HepG2 (cell line): ENCODE measurements at regions not wholly inside any gene's neighbourhood (a gene's known extent, or its start where the extent isn't known, plus 50 kb on each side); places are given as distances from the start of the nearest gene placed in this dataset.

Experiments used
- ATAC-seq: fragments of 200-7000 bp; cut with Tn5 transposase; 3 replicates; pipeline ENCODE4 v1.9.1; 2020; ENCODE audit warnings: mild to moderate bottlenecking, moderate library complexity
- BruUV-seq: library from RNA; stranded (reverse); fragments of 400-500 nt; replicated peaks from 2 replicates; lab custom pipeline; 2021; lab: Mats Ljungman, UMichigan
- CTCF ChIA-PET: fragments of 300-600 bp; formaldehyde crosslinking; extraction: SDS; loops from one replicate; lab custom pipeline; 2021; ENCODE audit warnings: low total read pairs, inconsistent platforms, low intra/inter-chr PET ratio; lab: Yijun Ruan, JAX
- POLR2A ChIA-PET: fragments of 350-600 bp; sonication (Branson Sonifier 250); formaldehyde crosslinking; loops from one replicate; lab custom pipeline; 2020; ENCODE audit warnings: antibody characterized with exemption, inconsistent platforms; lab: Yijun Ruan, JAX
- DNase-seq: peaks from one replicate; pipeline ENCODE4 v3.0.0-alpha.2; 2015; ENCODE audit warnings: low spot score
- FAIRE-seq: peaks from 3 replicates; lab custom pipeline; 2011; peaks lifted over from hg19 to GRCh38; lab: Jason Lieb, UNC
- H2AFZ ChIP-seq: one replicate; pipeline ENCODE4 v1.6.1; 2011; ENCODE audit warnings: low read length, inconsistent platforms
- H3K27ac ChIP-seq: fragments of 300-600 bp; 3 replicates; pipeline ENCODE4 v1.8.0; 2011; ENCODE audit warnings: mixed run types, mild to moderate bottlenecking, mixed read lengths, low read length, inconsistent platforms; ENCODE audit not compliant: insufficient read depth; ENCODE audit errors: extremely low read length
- H3K27me3 ChIP-seq, 2 experiments: fragments of 200-600 bp in 1 of 2; 2 replicates in 1 of 2; 3 replicates in 1 of 2; pipeline versions ENCODE4 v1.6.0 to v1.8.0; 2011; ENCODE audit warnings: low read length in 2 of 2, mild to moderate bottlenecking in 2 of 2, moderate library complexity in 2 of 2, inconsistent platforms in 1 of 2; ENCODE audit not compliant: insufficient read depth in 2 of 2, control insufficient read depth in 1 of 2
- H3K36me3 ChIP-seq, 2 experiments: fragments of 200-600 bp in 1 of 2; replicated peaks in 1 of 2; 2 replicates in 1 of 2; 3 replicates in 1 of 2; pipeline versions ENCODE4 v1.5.1 to v1.8.0; 2011; ENCODE audit warnings: low read length in 2 of 2, inconsistent platforms in 1 of 2; ENCODE audit not compliant: insufficient read depth in 2 of 2, control insufficient read depth in 1 of 2
- H3K4me1 ChIP-seq: 2 replicates; pipeline ENCODE4 v1.5.1; 2012; ENCODE audit warnings: low read length, inconsistent platforms; ENCODE audit not compliant: insufficient read depth
- H3K4me2 ChIP-seq: 2 replicates; pipeline ENCODE4 v1.6.0; 2011; ENCODE audit warnings: low read depth, low read length, inconsistent platforms
- H3K4me3 ChIP-seq, 3 experiments: fragments of 200-600 bp in 1 of 3; sonication (generic), shearing (Covaris generic) in 1 of 3; replicated peaks in 1 of 3; 2 replicates each; pipeline ENCODE4 v1.5.1; 2011 to 2016; ENCODE audit warnings: low read length in 3 of 3, inconsistent platforms in 2 of 3, low read depth in 2 of 3, mild to moderate bottlenecking in 2 of 3, control low read depth in 1 of 3, mixed read lengths in 1 of 3; ENCODE audit not compliant: insufficient read depth in 1 of 3
- H3K79me2 ChIP-seq: one replicate; pipeline ENCODE4 v1.6.1; 2011; ENCODE audit warnings: low read length, inconsistent platforms; ENCODE audit not compliant: insufficient read depth
- H3K9ac ChIP-seq: 2 replicates; pipeline ENCODE4 v1.6.0; 2011; ENCODE audit warnings: mild to moderate bottlenecking, low read depth, low read length, inconsistent platforms; ENCODE audit not compliant: insufficient read depth
- H3K9me3 ChIP-seq: 2 replicates; pipeline ENCODE4 v1.5.1; 2012; ENCODE audit warnings: mild to moderate bottlenecking, low read length
- H4K20me1 ChIP-seq: 2 replicates; pipeline ENCODE4 v1.6.0; 2011; ENCODE audit warnings: inconsistent platforms, mild to moderate bottlenecking, low read length, moderate library complexity; ENCODE audit not compliant: insufficient read depth
- LCORL ChIP-seq, 2 experiments: fragments of 450-650 bp in 1 of 2; sonication (generic) in 1 of 2; formaldehyde crosslinking in 1 of 2; IDR thresholded peaks; 2 replicates each; pipeline versions ENCODE4 v1.5.0 to v1.6.1; 2017 to 2020; ENCODE audit warnings: antibody characterized with exemption in 1 of 2, missing genetic modification reagents in 1 of 2
- POGK ChIP-seq: sonication (generic); formaldehyde crosslinking; conservative IDR thresholded peaks from 2 replicates; pipeline ENCODE4 v1.8.0; 2022; ENCODE audit warnings: mild to moderate bottlenecking, moderate library complexity, missing genetic modification reagents
- POLR2A ChIP-seq, 2 experiments: IDR thresholded peaks; 2 replicates each; pipeline ENCODE4 v1.6.1; 2011; ENCODE audit warnings: low read depth in 2 of 2, low read length in 2 of 2, mild to moderate bottlenecking in 1 of 2, moderate library complexity in 1 of 2; ENCODE audit not compliant: insufficient read depth in 1 of 2
- TEAD3 ChIP-seq: optimal IDR thresholded peaks from 2 replicates; pipeline ENCODE3; 2016; ENCODE audit warnings: borderline replicate concordance
- XRCC5 ChIP-seq: fragments of 200-400 bp; formaldehyde crosslinking; optimal IDR thresholded peaks from 2 replicates; pipeline ENCODE3; 2017; ENCODE audit warnings: mild to moderate bottlenecking, low read length
- ZNF281 ChIP-seq: sonication (generic); formaldehyde crosslinking; IDR thresholded peaks from 2 replicates; pipeline ENCODE4 v1.4.0; 2020; ENCODE audit warnings: missing genetic modification reagents, borderline replicate concordance
- ZSCAN25 ChIP-seq: sonication (generic); formaldehyde crosslinking; IDR thresholded peaks from 2 replicates; pipeline ENCODE4 v1.8.0; 2022; ENCODE audit warnings: mild to moderate bottlenecking, missing genetic modification reagents
- WGBS: methylation state at CpG from one replicate; pipeline ENCODE4 v1.1.6; 2017; ENCODE audit warnings: low lambda C conversion rate; 5-methylcytosine and 5-hydroxymethylcytosine counted together
- in situ Hi-C: cut with HindIII; loops from 2 replicates; pipeline ENCODE4 v1.10.0; 2017; ENCODE audit warnings: low pct_unique_long_range_greater_than_20kb; ENCODE audit not compliant: extremely low pct_ligation_motif_present
- intact Hi-C: fragments of 100-400 bp; cut with micrococcal nuclease; formaldehyde crosslinking; loops from one replicate; pipeline ENCODE4 v1.10.0; 2022; ENCODE audit not compliant: unreplicated experiment

- H3K4me1 ChIP-seq, result peaks cover 91% of the 10 kb centered on the region
- in situ Hi-C loops, result loop anchor here (5.0 to 10.0 kb wide), 2 partner anchors 148 to 231 kb away; no protein-coding TSS in a partner anchor
- ATAC-seq (peak; percentile 17), DNase-seq (no peak), FAIRE-seq (no peak)
- H3K27me3 ChIP-seq, result no peaks in the 10 kb centered on the region
- H3K9me3 ChIP-seq, result no peaks in the 10 kb centered on the region
- CTCF ChIA-PET, result no interaction called here
- 0 out of 2 replicates have a peak overlapping the region, but pooled peaks have one; percentile 10 for H3K4me2 ChIP-seq
- POLR2A ChIA-PET, result interaction anchor here (0.8 to 2.0 kb wide), 4 partner anchors 13 to 151 kb away, joined by 4 to 27 read pairs (median 6); no protein-coding TSS in a partner anchor
- WGBS, result 7% methylated on average over 2 of the region's 3 CpGs
- no TSS peak for BruUV-seq
- TF ChIP-seq XRCC5 (no peak), POLR2A (IDR thresholded peaks at IDR 0.05; ENCODE audit: insufficient read depth in 1 of 2, low read depth in 2 of 2, low read length in 2 of 2) (no peak), ZSCAN25 (CRISPR knock-in tag) (0 out of 2 replicates have a peak, but pooled peaks have one; percentile 28), TEAD3 (peak; percentile 31), POGK (CRISPR knock-in tag) (0 out of 2 replicates have a peak, but pooled peaks have one; percentile 9), ZNF281 (peak; percentile 51; the same call in 1 of the 2 replicates), LCORL (IDR thresholded peaks at IDR 0.05) (no peak), LCORL (CRISPR knock-in tag; IDR thresholded peaks at IDR 0.05) (0 out of 2 replicates have a peak, but pooled peaks have one; percentile 14)
- no peak overlapping the region for H3K27ac ChIP-seq
- no peak overlapping the region for H3K9ac ChIP-seq
- no peak overlapping the region for H3K4me3 ChIP-seq
- intact Hi-C loops, result loop anchor here (5.0 to 10.0 kb wide), 3 partner anchors 148 to 968 kb away; no protein-coding TSS in a partner anchor
- no peak overlapping the region for H2AFZ ChIP-seq
- H4K20me1 ChIP-seq, result no peaks in the 10 kb centered on the region
- no peaks in the 10 kb centered on the region for H3K36me3 ChIP-seq
- H3K79me2 ChIP-seq, result no peaks in the 10 kb centered on the region
Measured at GRCh38 chr14:100666403-100666802, 60.3 kb upstream of the DLK1 start.
